HEK293T (cell line): ENCODE measurements at regions not wholly inside any gene's neighbourhood (a gene's known extent, or its start where the extent isn't known, plus 50 kb on each side); places are given as distances from the start of the nearest gene placed in this dataset.

Experiments used
- CTCF ChIA-PET: fragments of 350-600 bp; formaldehyde crosslinking; extraction: SDS; loops from one replicate; lab custom pipeline; 2021; ENCODE audit warnings: antibody characterized with exemption, inconsistent platforms; lab: Yijun Ruan, JAX
- POLR2A ChIA-PET: fragments of 350-600 bp; formaldehyde crosslinking; extraction: SDS; loops from one replicate; lab custom pipeline; 2020; ENCODE audit warnings: antibody characterized with exemption, inconsistent platforms; lab: Yijun Ruan, JAX
- DNase-seq: peaks from one replicate; pipeline ENCODE4 v3.0.0; 2012; ENCODE audit warnings: mixed read lengths; ENCODE audit errors: extremely low spot score
- ARNT ChIP-seq: fragments of 450-650 bp; IDR thresholded peaks from 2 replicates; pipeline ENCODE4 v1.6.1; 2017; ENCODE audit warnings: mild to moderate bottlenecking
- BHLHE40 ChIP-seq: fragments of 450-650 bp; IDR thresholded peaks from 2 replicates; pipeline ENCODE4 v1.6.1; 2016; ENCODE audit warnings: mild to moderate bottlenecking, moderate library complexity, borderline replicate concordance
- CTBP1 ChIP-seq: fragments of 450-650 bp; IDR thresholded peaks from 2 replicates; pipeline ENCODE4 v1.6.1; 2016; ENCODE audit warnings: borderline replicate concordance
- ELF4 ChIP-seq: fragments of 450-650 bp; IDR thresholded peaks from 2 replicates; pipeline ENCODE4 v1.6.1; 2017; ENCODE audit warnings: antibody characterized with exemption
- FOXA1 ChIP-seq: fragments of 450-650 bp; IDR thresholded peaks from 2 replicates; pipeline ENCODE4 v1.6.1; 2016; ENCODE audit warnings: mild to moderate bottlenecking
- FOXK2 ChIP-seq: fragments of 450-650 bp; IDR thresholded peaks from 2 replicates; pipeline ENCODE4 v1.6.1; 2016; ENCODE audit warnings: mild to moderate bottlenecking
- FOXM1 ChIP-seq: fragments of 450-650 bp; IDR thresholded peaks from 2 replicates; pipeline ENCODE4 v1.6.1; 2017; ENCODE audit warnings: mild to moderate bottlenecking, borderline replicate concordance
- HDGF ChIP-seq: fragments of 450-650 bp; IDR thresholded peaks from 2 replicates; pipeline ENCODE4 v1.6.1; 2017; ENCODE audit warnings: antibody characterized with exemption, borderline replicate concordance
- L3MBTL2 ChIP-seq: fragments of 450-650 bp; conservative IDR thresholded peaks from 2 replicates; pipeline ENCODE4 v1.6.1; 2016; ENCODE audit warnings: mild to moderate bottlenecking
- LEF1 ChIP-seq: fragments of 450-650 bp; IDR thresholded peaks from 2 replicates; pipeline ENCODE4 v1.6.1; 2017; ENCODE audit warnings: mild to moderate bottlenecking, borderline replicate concordance
- NFRKB ChIP-seq: fragments of 450-650 bp; IDR thresholded peaks from 2 replicates; pipeline ENCODE4 v1.6.1; 2016; ENCODE audit warnings: mild to moderate bottlenecking, moderate library complexity
- PKNOX1 ChIP-seq: fragments of 450-650 bp; IDR thresholded peaks from 2 replicates; pipeline ENCODE4 v1.6.1; 2016
- SP1 ChIP-seq: fragments of 450-650 bp; IDR thresholded peaks from 2 replicates; pipeline ENCODE4 v1.6.1; 2017
- SUZ12 ChIP-seq: fragments of 450-650 bp; IDR thresholded peaks from 2 replicates; pipeline ENCODE4 v1.6.1; 2016; ENCODE audit warnings: mild to moderate bottlenecking
- TARDBP ChIP-seq: fragments of 450-650 bp; IDR thresholded peaks from 2 replicates; pipeline ENCODE4 v1.6.1; 2016
- ZNF384 ChIP-seq: fragments of 450-650 bp; IDR thresholded peaks from 2 replicates; pipeline ENCODE4 v1.6.1; 2016

GRCh38 chr20:61050336-61050890, 201.6 kb upstream of the CDH4 start:
- CTCF ChIA-PET: no interaction called here
- no peak for TF ChIP-seq CTBP1
- no peak for TF ChIP-seq FOXA1
- no peak for TF ChIP-seq LEF1
- TF ChIP-seq L3MBTL2: no peak
- TF ChIP-seq HDGF: no peak
- TF ChIP-seq ZNF384: no peak
- TF ChIP-seq TARDBP: no peak
- TF ChIP-seq ELF4: no peak
- TF ChIP-seq FOXK2: no peak
- no peak for TF ChIP-seq FOXM1
- TF ChIP-seq BHLHE40: no peak
- TF ChIP-seq NFRKB: no peak
- no peak for TF ChIP-seq SP1
- no peak for TF ChIP-seq PKNOX1
- TF ChIP-seq SUZ12: no peak
- no peak for TF ChIP-seq ARNT
- no peak for DNase-seq
- POLR2A ChIA-PET: no interaction called here

- CTCF ChIA-PET: no interaction called here
- POLR2A ChIA-PET: no interaction called here
- TF ChIP-seq BHLHE40 (no peak), HDGF (no peak), TARDBP (no peak), LEF1 (no peak), ZNF384 (no peak), SP1 (no peak), FOXM1 (no peak), CTBP1 (no peak), NFRKB (no peak), FOXA1 (no peak)
- no peak for DNase-seq
These were observed 199.8 kb upstream of the CDH4 start for GRCh38 chr20:61052195-61052750.

DNA sequence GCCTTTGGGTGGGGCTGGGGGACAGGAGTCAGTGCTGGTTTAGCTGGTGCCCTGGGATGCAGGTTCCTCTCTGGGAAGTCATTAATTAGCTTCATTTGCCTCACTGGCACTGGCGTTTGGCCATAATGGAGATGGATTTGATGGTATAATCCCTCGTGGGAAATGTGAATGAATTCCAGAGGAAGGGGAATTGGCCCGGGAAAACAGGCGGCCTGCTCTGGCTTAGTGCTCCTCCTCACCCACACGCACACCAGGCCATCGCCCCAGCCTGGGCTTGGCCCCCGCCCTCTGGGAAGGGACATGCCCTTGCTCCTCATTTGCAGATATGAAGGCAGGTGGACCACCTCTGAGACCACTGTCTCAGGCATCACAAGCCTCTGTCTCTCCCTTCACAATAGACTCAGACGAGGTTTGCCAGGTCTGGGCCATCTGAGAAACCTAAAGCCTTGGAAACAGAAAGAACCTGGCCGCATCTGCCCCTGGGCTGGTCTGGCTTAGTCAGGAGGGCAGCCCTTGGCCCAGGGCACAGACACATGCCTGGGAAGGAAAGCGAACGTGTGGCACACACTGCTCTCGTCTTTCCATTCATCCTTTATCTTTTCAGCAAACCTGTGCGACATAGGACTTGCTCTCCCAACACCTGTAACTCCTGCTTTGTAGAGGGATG, 199.2 kb upstream of the CDH4 start:
- CTCF ChIA-PET: no interaction called here
- POLR2A ChIA-PET: no interaction called here
- no peak for DNase-seq
- TF ChIP-seq ELF4: no peak
- no peak for TF ChIP-seq PKNOX1
- no peak for TF ChIP-seq SUZ12
- TF ChIP-seq TARDBP: no peak
- TF ChIP-seq HDGF: no peak
- TF ChIP-seq CTBP1: no peak
- TF ChIP-seq LEF1: no peak

GRCh38 chr20:61053487-61053886, 198.6 kb upstream of the CDH4 start:
- TF ChIP-seq PKNOX1 (no peak), ARNT (no peak), ELF4 (no peak), FOXK2 (no peak), CTBP1 (no peak), BHLHE40 (no peak), ZNF384 (no peak), FOXA1 (no peak), SUZ12 (no peak), LEF1 (no peak), L3MBTL2 (no peak), FOXM1 (no peak)

GRCh38 chr20:61053889-61054288, 198.2 kb upstream of the CDH4 start:
- ChIA-PET CTCF (no interaction called here), POLR2A (no interaction called here)
- DNase-seq: no peak
- TF ChIP-seq PKNOX1: no peak
- no peak for TF ChIP-seq ZNF384
- no peak for TF ChIP-seq TARDBP
- no peak for TF ChIP-seq ELF4
- TF ChIP-seq SUZ12: no peak
- TF ChIP-seq NFRKB: no peak
- no peak for TF ChIP-seq BHLHE40
- no peak for TF ChIP-seq L3MBTL2
- no peak for TF ChIP-seq LEF1
- TF ChIP-seq HDGF: no peak
- TF ChIP-seq SP1: no peak
- TF ChIP-seq FOXK2: no peak
- TF ChIP-seq ARNT: no peak
- no peak for TF ChIP-seq CTBP1
- no peak for TF ChIP-seq FOXM1
- no peak for TF ChIP-seq FOXA1

More at GRCh38 chr20:61053487-61053886, 198.6 kb upstream of the CDH4 start:
- POLR2A ChIA-PET: no interaction called here
- no peak for DNase-seq
- CTCF ChIA-PET: no interaction called here

DNA sequence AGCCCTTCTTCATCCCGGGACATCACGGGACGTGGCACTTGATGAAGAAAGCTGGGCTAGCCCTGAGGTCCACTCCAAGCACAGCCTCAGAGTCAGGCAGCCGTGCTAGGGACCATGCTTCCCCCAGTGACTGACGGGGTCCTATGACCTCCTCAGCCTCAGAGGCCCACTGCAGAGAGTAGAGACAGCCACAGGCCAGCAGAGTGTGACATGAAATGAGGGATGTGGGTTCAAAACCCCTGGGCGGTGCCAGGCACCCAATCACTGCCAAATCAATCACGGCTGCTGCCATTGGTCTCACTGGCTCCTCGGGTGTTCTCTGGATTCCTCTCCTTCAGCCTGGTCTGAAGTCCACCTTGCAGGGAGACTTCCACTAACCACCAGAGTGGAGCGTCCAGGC, 197.7 kb upstream of the CDH4 start:
- ChIA-PET POLR2A (no interaction called here), CTCF (no interaction called here)
- no peak for DNase-seq
- no peak for TF ChIP-seq BHLHE40
- TF ChIP-seq NFRKB: no peak
- TF ChIP-seq ZNF384: no peak
- TF ChIP-seq LEF1: no peak
- no peak for TF ChIP-seq SP1
- no peak for TF ChIP-seq FOXM1
- no peak for TF ChIP-seq ARNT
- TF ChIP-seq FOXK2: no peak
- TF ChIP-seq HDGF: no peak
- TF ChIP-seq CTBP1: no peak
